ENCODE measurements at regions not wholly inside any gene's neighbourhood (a gene's known extent, or its start where the extent isn't known, plus 50 kb on each side); places are given as distances from the start of the nearest gene placed in this dataset.

- no peak for TF ChIP-seq CTCF (IDR thresholded peaks at IDR 0.05)
- no peak for TF ChIP-seq ZFX (IDR thresholded peaks at IDR 0.05; ENCODE audit: borderline replicate concordance)
These were observed 109.8 kb upstream of the GPC6 start for GRCh38 chr13:93116809-93117208.

Data from 22Rv1 (cell line).